Trophoblast cell (in vitro differentiated cells and primary cell): ENCODE measurements at regions not wholly inside any gene's neighbourhood (a gene's known extent, or its start where the extent isn't known, plus 50 kb on each side); places are given as distances from the start of the nearest gene placed in this dataset.

Experiments used
- DNase-seq, 2 donors: peaks; one replicate each; pipeline ENCODE4 v3.0.0-alpha.2; 2016
- H2AFZ ChIP-seq: 2 replicates; pipeline ENCODE4 v1.6.1; 2013; ENCODE audit warnings: low read length, moderate library complexity, mild to moderate bottlenecking; ENCODE audit not compliant: insufficient read depth, poor library complexity
- H2AK5ac ChIP-seq: 2 replicates; pipeline ENCODE4 v1.6.1; 2013; ENCODE audit warnings: mild to moderate bottlenecking, low read length
- H2BK120ac ChIP-seq: 2 replicates; pipeline ENCODE4 v1.6.1; 2013; ENCODE audit warnings: low read length, mild to moderate bottlenecking, moderate library complexity; ENCODE audit not compliant: insufficient read depth, poor library complexity
- H2BK12ac ChIP-seq: 2 replicates; pipeline ENCODE4 v1.6.1; 2013; ENCODE audit warnings: mild to moderate bottlenecking, low read length, moderate library complexity
- H2BK5ac ChIP-seq: 2 replicates; pipeline ENCODE4 v1.6.1; 2013; ENCODE audit warnings: low read length, low read depth, moderate library complexity, mild to moderate bottlenecking; ENCODE audit not compliant: poor library complexity
- H3K14ac ChIP-seq: 2 replicates; pipeline ENCODE4 v1.6.1; 2013; ENCODE audit warnings: mild to moderate bottlenecking, low read length
- H3K18ac ChIP-seq: 2 replicates; pipeline ENCODE4 v1.6.1; 2013; ENCODE audit warnings: mild to moderate bottlenecking, low read length
- H3K23ac ChIP-seq: 2 replicates; pipeline ENCODE4 v1.6.1; 2013; ENCODE audit warnings: low read length
- H3K27ac ChIP-seq: 2 replicates; pipeline ENCODE4 v1.5.1; 2013; ENCODE audit warnings: low read depth, mild to moderate bottlenecking, inconsistent platforms, low read length, moderate library complexity
- H3K27me3 ChIP-seq: 2 replicates; pipeline ENCODE4 v1.6.1; 2013; ENCODE audit warnings: inconsistent platforms, mild to moderate bottlenecking, low read length, moderate library complexity; ENCODE audit not compliant: insufficient read depth
- H3K36me3 ChIP-seq, 2 experiments: 1 replicate in 1 of 2; 2 replicates in 1 of 2; pipeline ENCODE4 v1.6.1; 2013; ENCODE audit warnings: low read length in 2 of 2, mild to moderate bottlenecking in 2 of 2, moderate library complexity in 1 of 2; ENCODE audit not compliant: insufficient read depth in 2 of 2, control insufficient read depth in 1 of 2
- H3K4ac ChIP-seq: 2 replicates; pipeline ENCODE4 v1.6.1; 2013; ENCODE audit warnings: low read depth, mild to moderate bottlenecking, low read length, moderate library complexity
- H3K4me1 ChIP-seq, 2 experiments: 1 replicate in 1 of 2; 2 replicates in 1 of 2; pipeline ENCODE4 v1.6.1; 2013; ENCODE audit warnings: low read length in 2 of 2, mild to moderate bottlenecking in 2 of 2, moderate library complexity in 1 of 2; ENCODE audit not compliant: insufficient read depth in 2 of 2, control insufficient read depth in 1 of 2
- H3K4me2 ChIP-seq: 2 replicates; pipeline ENCODE4 v1.6.1; 2013; ENCODE audit warnings: inconsistent platforms, mild to moderate bottlenecking, low read length, moderate library complexity
- H3K4me3 ChIP-seq: 2 replicates; pipeline ENCODE4 v1.5.1; 2013; ENCODE audit warnings: mild to moderate bottlenecking, low read depth, low read length, inconsistent platforms
- H3K79me1 ChIP-seq: one replicate; pipeline ENCODE4 v1.6.1; 2013; ENCODE audit warnings: low read length
- H3K79me2 ChIP-seq: 2 replicates; pipeline ENCODE4 v1.6.1; 2013; ENCODE audit warnings: low read length, mild to moderate bottlenecking; ENCODE audit not compliant: control insufficient read depth, insufficient read depth, poor library complexity
- H3K9ac ChIP-seq: 2 replicates; pipeline ENCODE4 v1.6.1; 2013; ENCODE audit warnings: mild to moderate bottlenecking, low read length
- H3K9me3 ChIP-seq: 2 replicates; pipeline ENCODE4 v1.6.1; 2013; ENCODE audit warnings: low read depth, mild to moderate bottlenecking, control low read depth, inconsistent platforms, low read length; ENCODE audit not compliant: insufficient read depth
- H4K12ac ChIP-seq: 2 replicates; pipeline ENCODE4 v1.6.1; 2013; ENCODE audit warnings: low read depth, mild to moderate bottlenecking, low read length, moderate library complexity
- H4K8ac ChIP-seq: 2 replicates; pipeline ENCODE4 v1.6.1; 2013; ENCODE audit warnings: low read depth, mild to moderate bottlenecking, low read length, moderate library complexity
- H4K91ac ChIP-seq: one replicate; pipeline ENCODE4 v1.6.1; 2013; ENCODE audit warnings: low read depth, mild to moderate bottlenecking, low read length, moderate library complexity
- WGBS: extraction: QIAGEN DNeasy Blood & Tissue Kit; methylation state at CpG from one replicate; pipeline ENCODE4 v1.1.7; 2013; ENCODE audit warnings: missing lambda C conversion rate; ENCODE audit not compliant: insufficient read length, insufficient coverage; ENCODE audit errors: extremely low coverage; 5-methylcytosine and 5-hydroxymethylcytosine counted together

GRCh38 chr11:37926772-37927171, 1328.7 kb upstream of the RAG2 start:
- H3K27ac ChIP-seq: no peak overlapping the region
- H2BK12ac ChIP-seq: no peak overlapping the region
- no peak overlapping the region for H2BK120ac ChIP-seq
- H3K4me1 ChIP-seq: no peaks in the 10 kb centered on the region
- H4K12ac ChIP-seq: no peak overlapping the region
- H3K79me1 ChIP-seq: no peaks in the 10 kb centered on the region
- H3K27me3 ChIP-seq: no peaks in the 10 kb centered on the region
- H3K4ac ChIP-seq: no peak overlapping the region
- H3K4me2 ChIP-seq: no peak overlapping the region
- H3K4me3 ChIP-seq: no peak overlapping the region
- DNase-seq: no peak
- no peak overlapping the region for H3K18ac ChIP-seq
- no peaks in the 10 kb centered on the region for H3K79me2 ChIP-seq
- H3K14ac ChIP-seq: no peak overlapping the region
- H3K9ac ChIP-seq: no peak overlapping the region
- no peak overlapping the region for H4K91ac ChIP-seq
- H3K36me3 ChIP-seq: no peaks in the 10 kb centered on the region
- no peak overlapping the region for H2AK5ac ChIP-seq
- no peak overlapping the region for H3K23ac ChIP-seq
- no peaks in the 10 kb centered on the region for H3K9me3 ChIP-seq
- no peak overlapping the region for H4K8ac ChIP-seq
- no peak overlapping the region for H2BK5ac ChIP-seq
- no peak overlapping the region for H2AFZ ChIP-seq

- Histone ChIP-seq H4K8ac (no peak overlapping the region), H2BK12ac (no peak overlapping the region), H3K4me1 (no peaks in the 10 kb centered on the region), H2AFZ (no peak overlapping the region), H3K23ac (no peak overlapping the region), H2BK5ac (no peak overlapping the region), H3K18ac (no peak overlapping the region), H3K4me3 (no peak overlapping the region), H3K27me3 (no peaks in the 10 kb centered on the region), H3K9me3 (no peaks in the 10 kb centered on the region), H3K9ac (no peak overlapping the region), H3K14ac (no peak overlapping the region), H3K79me1 (no peaks in the 10 kb centered on the region), H3K36me3 (no peaks in the 10 kb centered on the region), H4K91ac (no peak overlapping the region), H2AK5ac (no peak overlapping the region), H3K4ac (no peak overlapping the region), H2BK120ac (no peak overlapping the region), H3K4me2 (no peak overlapping the region), H3K27ac (no peak overlapping the region), H3K79me2 (no peaks in the 10 kb centered on the region), H4K12ac (no peak overlapping the region)
- DNase-seq: no peak
Observed at GRCh38 chr11:37916331-37916730, 1318.3 kb upstream of the RAG2 start.

- no peaks in the 10 kb centered on the region for H3K9me3 ChIP-seq
- H3K4me1 ChIP-seq: no peaks in the 10 kb centered on the region
- no peaks in the 10 kb centered on the region for H3K79me1 ChIP-seq
- no peak overlapping the region for H4K8ac ChIP-seq
- H3K36me3 ChIP-seq: no peaks in the 10 kb centered on the region
- no peak overlapping the region for H2BK120ac ChIP-seq
- H3K27ac ChIP-seq: no peak overlapping the region
- no peak overlapping the region for H2BK5ac ChIP-seq
- H2BK12ac ChIP-seq: no peak overlapping the region
- H2AFZ ChIP-seq: no peak overlapping the region
- DNase-seq: no peak
- no peak overlapping the region for H4K12ac ChIP-seq
- H3K4me2 ChIP-seq: no peak overlapping the region
- H3K27me3 ChIP-seq: no peaks in the 10 kb centered on the region
- H3K79me2 ChIP-seq: no peaks in the 10 kb centered on the region
- no CpG with 5 or more reads among the region's 1 CpG for WGBS
- H3K18ac ChIP-seq: no peak overlapping the region
- H3K4ac ChIP-seq: no peak overlapping the region
- H3K23ac ChIP-seq: no peak overlapping the region
- H3K4me3 ChIP-seq: no peak overlapping the region
- H3K14ac ChIP-seq: no peak overlapping the region
- H3K9ac ChIP-seq: no peak overlapping the region
- H4K91ac ChIP-seq: no peak overlapping the region
- H2AK5ac ChIP-seq: no peak overlapping the region
Observed at GRCh38 chr11:37914859-37915258, 1316.8 kb upstream of the RAG2 start.

GRCh38 chr11:37908219-37908548, 1310.1 kb upstream of the RAG2 start:
- Histone ChIP-seq H3K79me2 (no peaks in the 10 kb centered on the region), H3K14ac (no peak overlapping the region), H2BK120ac (no peak overlapping the region), H3K4me1 (no peaks in the 10 kb centered on the region), H3K9me3 (peaks cover 4% of the 10 kb centered on the region), H4K12ac (no peak overlapping the region), H3K9ac (no peak overlapping the region), H4K91ac (no peak overlapping the region), H2AFZ (no peak overlapping the region), H3K27ac (no peak overlapping the region), H3K79me1 (no peaks in the 10 kb centered on the region), H3K18ac (no peak overlapping the region), H3K4me3 (no peak overlapping the region), H3K4ac (no peak overlapping the region), H3K23ac (no peak overlapping the region), H2BK5ac (no peak overlapping the region), H3K4me2 (no peak overlapping the region), H3K27me3 (no peaks in the 10 kb centered on the region), H2BK12ac (no peak overlapping the region), H3K36me3 (no peaks in the 10 kb centered on the region), H4K8ac (no peak overlapping the region), H2AK5ac (no peak overlapping the region)
- no CpG with 5 or more reads among the region's 8 CpGs for WGBS
- no peak for DNase-seq
